ENCODE measurements at regions not wholly inside any gene's neighbourhood (a gene's known extent, or its start where the extent isn't known, plus 50 kb on each side); places are given as distances from the start of the nearest gene placed in this dataset.
"Not testable (repeated sequence)": the region's sequence is repeated elsewhere in the genome, so short reads cannot be mapped to it uniquely, and the experiment has no call there.

- in situ Hi-C loops (cut with MboI; ENCODE audit: low sequenced_read_pairs) = no loop called here
Observed at GRCh38 chr14:106511006-106511799, 984.8 kb downstream of the TMEM121 start.

- in situ Hi-C loops (cut with MboI; ENCODE audit: low sequenced_read_pairs) = no loop called here
Observed at GRCh38 chr14:106511800-106512198, 985.4 kb downstream of the TMEM121 start.

- in situ Hi-C loops (cut with MboI; ENCODE audit: low sequenced_read_pairs) = no loop called here
Observed at GRCh38 chr14:106513302-106513701, 986.9 kb downstream of the TMEM121 start.

GRCh38 chr14:106518054-106518943 lies 991.9 kb downstream of the TMEM121 start:
- in situ Hi-C loops (cut with MboI; ENCODE audit: low sequenced_read_pairs) = no loop called here

- in situ Hi-C loops (cut with MboI; ENCODE audit: low sequenced_read_pairs) = not testable (repeated sequence)
Observed at GRCh38 chr14:106522118-106522517, 995.7 kb downstream of the TMEM121 start.

- in situ Hi-C loops (cut with MboI; ENCODE audit: low sequenced_read_pairs) = no loop called here
Observed at GRCh38 chr14:106522990-106523389, 996.6 kb downstream of the TMEM121 start.

- in situ Hi-C loops (cut with MboI; ENCODE audit: low sequenced_read_pairs) = no loop called here
Observed at GRCh38 chr14:106528717-106529116, 1002.3 kb downstream of the TMEM121 start.

- in situ Hi-C loops (cut with MboI; ENCODE audit: low sequenced_read_pairs) = no loop called here
Observed at GRCh38 chr14:106530031-106530422, 1003.6 kb downstream of the TMEM121 start.

GRCh38 chr14:106530423-106531107 lies 1004.2 kb downstream of the TMEM121 start:
- in situ Hi-C loops (cut with MboI; ENCODE audit: low sequenced_read_pairs) = no loop called here

- in situ Hi-C loops (cut with MboI; ENCODE audit: low sequenced_read_pairs) = not testable (repeated sequence)
Observed at GRCh38 chr14:106537597-106537996, 1011.2 kb downstream of the TMEM121 start.

GRCh38 chr14:106538201-106538600 lies 1011.8 kb downstream of the TMEM121 start:
- in situ Hi-C loops (cut with MboI; ENCODE audit: low sequenced_read_pairs) = no loop called here

GRCh38 chr14:106547735-106548434 lies 1021.5 kb downstream of the TMEM121 start:
- in situ Hi-C loops (cut with MboI; ENCODE audit: low sequenced_read_pairs) = no loop called here

- in situ Hi-C loops (cut with MboI; ENCODE audit: low sequenced_read_pairs) = no loop called here
Observed at GRCh38 chr14:106549064-106549463, 1022.7 kb downstream of the TMEM121 start.

- in situ Hi-C loops (cut with MboI; ENCODE audit: low sequenced_read_pairs) = no loop called here
Observed at GRCh38 chr14:106551265-106551664, 1024.9 kb downstream of the TMEM121 start.

GRCh38 chr14:106556211-106556610 lies 1029.8 kb downstream of the TMEM121 start:
- in situ Hi-C loops (cut with MboI; ENCODE audit: low sequenced_read_pairs) = not testable (repeated sequence)

GRCh38 chr14:106556665-106557289 lies 1030.4 kb downstream of the TMEM121 start:
- in situ Hi-C loops (cut with MboI; ENCODE audit: low sequenced_read_pairs) = no loop called here

GRCh38 chr14:106562451-106562850 lies 1036.1 kb downstream of the TMEM121 start:
- in situ Hi-C loops (cut with MboI; ENCODE audit: low sequenced_read_pairs) = no loop called here

GRCh38 chr14:106564058-106564643 lies 1037.8 kb downstream of the TMEM121 start:
- in situ Hi-C loops (cut with MboI; ENCODE audit: low sequenced_read_pairs) = no loop called here

GRCh38 chr14:106578481-106578880 lies 1052.1 kb downstream of the TMEM121 start:
- in situ Hi-C loops (cut with MboI; ENCODE audit: low sequenced_read_pairs) = no loop called here

GRCh38 chr14:106579084-106579483 lies 1052.7 kb downstream of the TMEM121 start:
- in situ Hi-C loops (cut with MboI; ENCODE audit: low sequenced_read_pairs) = no loop called here

Data from HL-60/S4 (cell line).